OCI-LY7 (cell line): ENCODE measurements at regions not wholly inside any gene's neighbourhood (a gene's known extent, or its start where the extent isn't known, plus 50 kb on each side); places are given as distances from the start of the nearest gene placed in this dataset.

Source experiments
- BruUV-seq: library from RNA; stranded (reverse); fragments of 400-500 nt; replicated peaks from 2 replicates; lab custom pipeline; 2021; lab: Mats Ljungman, UMichigan
- CTCF ChIA-PET: fragments of 300-600 bp; sonication (Branson Sonifier 250); formaldehyde crosslinking; loops from one replicate; lab custom pipeline; 2022; ENCODE audit warnings: antibody characterized with exemption; ENCODE audit not compliant: unreplicated experiment; lab: Charles Lee
- POLR2A ChIA-PET: fragments of 300-600 bp; sonication (Branson Sonifier 250); formaldehyde crosslinking; loops from one replicate; lab custom pipeline; 2022; ENCODE audit warnings: antibody characterized with exemption; lab: Charles Lee
- DNase-seq: peaks from one replicate; pipeline ENCODE4 v3.0.0-alpha.2; 2015; ENCODE audit warnings: low spot score
- H2AFZ ChIP-seq: fragments of 200-600 bp; sonication (generic), shearing (Covaris generic); 2 replicates; pipeline ENCODE4 v1.6.1; 2014; ENCODE audit warnings: mild to moderate bottlenecking, antibody characterized with exemption, low read length, moderate library complexity
- H3K27ac ChIP-seq: fragments of 200-600 bp; sonication (generic); 2 replicates; pipeline ENCODE4 v1.5.1; 2014; ENCODE audit warnings: mixed run types, low read depth, mild to moderate bottlenecking, moderate library complexity, low read length, inconsistent platforms; ENCODE audit not compliant: poor library complexity, severe bottlenecking
- H3K36me3 ChIP-seq: fragments of 200-600 bp; sonication (generic); 2 replicates; pipeline ENCODE4 v1.6.1; 2014; ENCODE audit warnings: mild to moderate bottlenecking, antibody characterized with exemption, low read length, moderate library complexity, mixed read lengths; ENCODE audit not compliant: insufficient read depth
- H3K4me1 ChIP-seq: fragments of 200-600 bp; sonication (generic); 2 replicates; pipeline ENCODE4 v1.5.1; 2014; ENCODE audit warnings: mild to moderate bottlenecking, low read length; ENCODE audit not compliant: insufficient read depth, poor library complexity, severe bottlenecking
- H3K4me2 ChIP-seq: fragments of 200-600 bp; sonication (generic); 2 replicates; pipeline ENCODE4 v1.6.1; 2014; ENCODE audit warnings: mild to moderate bottlenecking, low read length
- H3K4me3 ChIP-seq: fragments of 200-600 bp; sonication (generic); 2 replicates; pipeline ENCODE4 v1.5.1; 2014; ENCODE audit warnings: mild to moderate bottlenecking, low read depth, low read length; ENCODE audit not compliant: poor library complexity, severe bottlenecking
- H3K79me2 ChIP-seq: fragments of 200-600 bp; sonication (generic); 2 replicates; pipeline ENCODE4 v1.6.1; 2016; ENCODE audit warnings: low read depth, mild to moderate bottlenecking, low read length, moderate library complexity, mixed read lengths; ENCODE audit not compliant: insufficient read depth
- H3K9me2 ChIP-seq: fragments of 200-600 bp; sonication (generic); 2 replicates; pipeline ENCODE4 v1.6.1; 2016; ENCODE audit warnings: mild to moderate bottlenecking, low read length, mixed read lengths; ENCODE audit not compliant: insufficient read depth
- H3K9me3 ChIP-seq: fragments of 200-600 bp; sonication (generic); 2 replicates; pipeline ENCODE4 v1.6.1; 2014; ENCODE audit warnings: mild to moderate bottlenecking, mixed run types, low read length, mixed read lengths
- H4K20me1 ChIP-seq: fragments of 200-600 bp; sonication (generic); 2 replicates; pipeline ENCODE4 v1.6.1; 2014; ENCODE audit warnings: mild to moderate bottlenecking, antibody characterized with exemption, low read length, moderate library complexity, mixed read lengths; ENCODE audit not compliant: insufficient read depth
- EZH2phosphoT487 ChIP-seq: fragments of 200-600 bp; sonication (generic); IDR thresholded peaks from 2 replicates; pipeline ENCODE4 v1.6.1; 2018; ENCODE audit warnings: low read depth, borderline replicate concordance, mild to moderate bottlenecking, mixed run types, antibody characterized with exemption, low read length, moderate library complexity, mixed read lengths
- intact Hi-C: fragments of 100-400 bp; cut with micrococcal nuclease; formaldehyde crosslinking; loops from one replicate; pipeline ENCODE4 v1.10.0; 2022; ENCODE audit not compliant: unreplicated experiment
- TF ChIP-seq, protein P1 (sequence below): fragments of 200-600 bp; sonication (generic); conservative IDR thresholded peaks from 2 replicates; pipeline ENCODE4 v1.5.1; 2014; ENCODE audit warnings: mild to moderate bottlenecking, antibody characterized with exemption, low read length, moderate library complexity, mixed read lengths

- no peak for DNase-seq
- Histone ChIP-seq H3K4me3 (no peak overlapping the region), H3K4me1 (peaks cover under 1% of the 10 kb centered on the region), H3K9me3 (no peaks in the 10 kb centered on the region), H3K9me2 (no peaks in the 10 kb centered on the region), H3K4me2 (no peak overlapping the region), H3K79me2 (no peaks in the 10 kb centered on the region), H3K27ac (no peak overlapping the region), H2AFZ (no peak overlapping the region), H4K20me1 (no peaks in the 10 kb centered on the region), H3K36me3 (no peaks in the 10 kb centered on the region)
- ChIA-PET POLR2A (interaction anchor here (0.5 to 1.4 kb wide), 4 partner anchors 12 to 287 kb away, joined by 3 to 4 read pairs (median 4); no protein-coding TSS in a partner anchor), CTCF (no interaction called here)
- intact Hi-C loops: no loop called here
- BruUV-seq: no TSS peak
- TF ChIP-seq, protein P1, sequence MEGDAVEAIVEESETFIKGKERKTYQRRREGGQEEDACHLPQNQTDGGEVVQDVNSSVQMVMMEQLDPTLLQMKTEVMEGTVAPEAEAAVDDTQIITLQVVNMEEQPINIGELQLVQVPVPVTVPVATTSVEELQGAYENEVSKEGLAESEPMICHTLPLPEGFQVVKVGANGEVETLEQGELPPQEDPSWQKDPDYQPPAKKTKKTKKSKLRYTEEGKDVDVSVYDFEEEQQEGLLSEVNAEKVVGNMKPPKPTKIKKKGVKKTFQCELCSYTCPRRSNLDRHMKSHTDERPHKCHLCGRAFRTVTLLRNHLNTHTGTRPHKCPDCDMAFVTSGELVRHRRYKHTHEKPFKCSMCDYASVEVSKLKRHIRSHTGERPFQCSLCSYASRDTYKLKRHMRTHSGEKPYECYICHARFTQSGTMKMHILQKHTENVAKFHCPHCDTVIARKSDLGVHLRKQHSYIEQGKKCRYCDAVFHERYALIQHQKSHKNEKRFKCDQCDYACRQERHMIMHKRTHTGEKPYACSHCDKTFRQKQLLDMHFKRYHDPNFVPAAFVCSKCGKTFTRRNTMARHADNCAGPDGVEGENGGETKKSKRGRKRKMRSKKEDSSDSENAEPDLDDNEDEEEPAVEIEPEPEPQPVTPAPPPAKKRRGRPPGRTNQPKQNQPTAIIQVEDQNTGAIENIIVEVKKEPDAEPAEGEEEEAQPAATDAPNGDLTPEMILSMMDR: no peak
- no peak for TF ChIP-seq EZH2phosphoT487
These were observed 176.8 kb downstream of the ABHD5 start for GRCh38 chr3:43867436-43868072.

DNA sequence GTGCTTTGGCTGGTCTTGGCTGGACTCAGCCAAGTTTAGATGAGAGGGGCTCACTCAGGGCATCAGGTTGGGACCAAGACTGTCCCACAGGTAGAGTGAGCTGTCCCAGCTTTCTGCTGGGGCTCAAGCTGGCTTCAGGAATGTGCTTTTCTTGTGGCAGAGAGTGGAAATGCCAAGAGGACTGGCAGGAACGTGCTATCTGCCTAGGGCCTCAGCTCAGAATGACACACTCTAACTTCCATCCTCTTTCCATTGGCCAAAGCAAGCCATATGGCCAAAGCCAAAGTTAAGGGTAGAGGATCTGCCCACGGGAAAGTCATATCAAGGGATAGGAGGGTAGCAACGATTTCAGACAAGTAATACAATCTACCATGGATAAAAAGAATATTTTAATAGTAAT lies 178.8 kb downstream of the ABHD5 start:
- no peak for TF ChIP-seq EZH2phosphoT487
- TF ChIP-seq, protein P1: no peak
- Histone ChIP-seq H3K79me2 (no peaks in the 10 kb centered on the region), H4K20me1 (no peaks in the 10 kb centered on the region)

GRCh38 chr3:43870120-43870519 lies 179.4 kb downstream of the ABHD5 start:
- CTCF ChIA-PET: no interaction called here
- TF ChIP-seq EZH2phosphoT487: no peak
- TF ChIP-seq, protein P1: no peak
- no peak overlapping the region for H3K4me2 ChIP-seq
- H4K20me1 ChIP-seq: no peaks in the 10 kb centered on the region
- no peaks in the 10 kb centered on the region for H3K9me2 ChIP-seq
- POLR2A ChIA-PET: no interaction called here
- DNase-seq: no peak
- H3K4me3 ChIP-seq: no peak overlapping the region
- no TSS peak for BruUV-seq
- no peaks in the 10 kb centered on the region for H3K36me3 ChIP-seq
- H3K9me3 ChIP-seq: no peaks in the 10 kb centered on the region
- H3K4me1 ChIP-seq: peaks cover 7% of the 10 kb centered on the region
- H3K27ac ChIP-seq: no peak overlapping the region
- H2AFZ ChIP-seq: no peak overlapping the region
- no peaks in the 10 kb centered on the region for H3K79me2 ChIP-seq
- intact Hi-C loops: loop anchor here (10.0 kb wide), 1 partner anchor 245 kb away; no protein-coding TSS in a partner anchor

More for the DNA sequence above, 178.8 kb downstream of the ABHD5 start:
- BruUV-seq: no TSS peak
- no peak overlapping the region for H3K4me2 ChIP-seq
- no peak overlapping the region for H3K27ac ChIP-seq
- no peaks in the 10 kb centered on the region for H3K9me3 ChIP-seq
- ChIA-PET POLR2A (interaction anchor here (1.4 kb wide), 1 partner anchor 189 kb away, joined by 4 read pairs; no protein-coding TSS in a partner anchor), CTCF (no interaction called here)
- peaks cover 7% of the 10 kb centered on the region for H3K4me1 ChIP-seq
- no peak for DNase-seq
- H3K36me3 ChIP-seq: no peaks in the 10 kb centered on the region
- intact Hi-C loops: no loop called here
- no peak overlapping the region for H2AFZ ChIP-seq
- H3K9me2 ChIP-seq: no peaks in the 10 kb centered on the region
- no peak overlapping the region for H3K4me3 ChIP-seq
